Esophagus squamous epithelium (tissue), 4 donors: ENCODE measurements at regions not wholly inside any gene's neighbourhood (a gene's known extent, or its start where the extent isn't known, plus 50 kb on each side); places are given as distances from the start of the nearest gene placed in this dataset.

ENCODE experiments used
- CTCF ChIP-seq, 6 experiments: fragments of 450-650 bp in 4 of 6; fragments of 200-600 bp in 2 of 6; sonication (generic) in 2 of 6; IDR thresholded peaks; one replicate each; pipeline ENCODE4 v1.5.1; 2016 to 2019; ENCODE audit warnings: antibody characterized with exemption in 6 of 6, mild to moderate bottlenecking in 4 of 6, moderate library complexity in 4 of 6
- POLR2A ChIP-seq, 4 donors: fragments of 450-650 bp; IDR thresholded peaks; one replicate each; pipeline ENCODE4 v1.6.1; 2017; ENCODE audit warnings: antibody characterized with exemption in 4 of 4, mild to moderate bottlenecking in 4 of 4, moderate library complexity in 3 of 4

- no peak for TF ChIP-seq CTCF (IDR thresholded peaks at IDR 0.05)
- no peak for TF ChIP-seq POLR2A (IDR thresholded peaks at IDR 0.05)
Observed at GRCh38 chr6:165059032-165059431, 250.4 kb downstream of the C6orf118 start.
